SU-DHL-6 (cell line): ENCODE measurements at regions not wholly inside any gene's neighbourhood (a gene's known extent, or its start where the extent isn't known, plus 50 kb on each side); places are given as distances from the start of the nearest gene placed in this dataset.

Source experiments
- H2AFZ ChIP-seq: fragments of 200-600 bp; sonication (generic); 2 replicates; pipeline ENCODE4 v1.6.1; 2014; ENCODE audit warnings: low read depth, mild to moderate bottlenecking, moderate library complexity, mixed read lengths, antibody characterized with exemption, low read length; ENCODE audit not compliant: severe bottlenecking
- H3F3A ChIP-seq: fragments of 200-600 bp; shearing (Covaris generic); 2 replicates; pipeline ENCODE4 v1.6.0; 2016; ENCODE audit warnings: antibody characterized with exemption, mild to moderate bottlenecking; ENCODE audit not compliant: insufficient read depth
- H3K27ac ChIP-seq: fragments of 200-600 bp; sonication (generic); 2 replicates; pipeline ENCODE4 v1.5.1; 2016; ENCODE audit warnings: low read depth, mild to moderate bottlenecking, low read length, moderate library complexity, mixed read lengths
- H3K27me3 ChIP-seq: fragments of 200-600 bp; sonication (generic), shearing (Covaris generic); 2 replicates; pipeline ENCODE4 v1.6.0; 2014; ENCODE audit warnings: mild to moderate bottlenecking, low read length
- H3K36me3 ChIP-seq: fragments of 200-600 bp; sonication (generic); 2 replicates; pipeline ENCODE4 v1.6.1; 2014; ENCODE audit warnings: mild to moderate bottlenecking, low read length, mixed read lengths
- H3K4me2 ChIP-seq: fragments of 300-600, 200-600 bp; shearing (Covaris generic), sonication (generic); 2 replicates; pipeline ENCODE4 v1.6.0; 2014; ENCODE audit warnings: low read length, low read depth, mild to moderate bottlenecking; ENCODE audit not compliant: poor library complexity, severe bottlenecking
- H3K4me3 ChIP-seq: fragments of 200-600 bp; sonication (generic); 2 replicates; pipeline ENCODE4 v1.5.1; 2014; ENCODE audit warnings: antibody characterized with exemption, low read length, mild to moderate bottlenecking, mixed read lengths; ENCODE audit not compliant: insufficient read depth, poor library complexity, severe bottlenecking
- H3K79me2 ChIP-seq: fragments of 200-600 bp; sonication (generic); 2 replicates; pipeline ENCODE4 v1.6.1; 2014; ENCODE audit warnings: mild to moderate bottlenecking, low read length, moderate library complexity; ENCODE audit not compliant: insufficient read depth
- H3K9ac ChIP-seq: fragments of 200-600 bp; sonication (generic); 2 replicates; pipeline ENCODE4 v1.7.0; 2014; ENCODE audit warnings: mild to moderate bottlenecking, low read length
- H3K9me2 ChIP-seq: fragments of 200-600 bp; sonication (generic); replicated peaks from 2 replicates; pipeline ENCODE4 v1.6.1; 2014; ENCODE audit warnings: low read length; ENCODE audit not compliant: insufficient read depth
- H3K9me3 ChIP-seq: fragments of 200-600 bp; sonication (generic); 2 replicates; pipeline ENCODE4 v1.6.1; 2014; ENCODE audit warnings: low read length, mixed read lengths; ENCODE audit not compliant: insufficient read depth
- H4K20me1 ChIP-seq: fragments of 200-600 bp; sonication (generic); 2 replicates; pipeline ENCODE4 v1.6.1; 2014; ENCODE audit warnings: low read depth, mild to moderate bottlenecking, antibody characterized with exemption, low read length, moderate library complexity, mixed read lengths
- EZH2phosphoT487 ChIP-seq: fragments of 200-600 bp; sonication (generic), shearing (Covaris generic); conservative IDR thresholded peaks from 2 replicates; pipeline ENCODE4 v1.6.1; 2018; ENCODE audit warnings: mild to moderate bottlenecking, antibody characterized with exemption, low read length, moderate library complexity, mixed read lengths
- TF ChIP-seq, protein P1 (sequence below): fragments of 200-600 bp; sonication (generic); IDR thresholded peaks from one replicate; pipeline ENCODE4 v1.5.1; 2017; ENCODE audit warnings: antibody characterized with exemption, mild to moderate bottlenecking, low read length, moderate library complexity; ENCODE audit not compliant: insufficient read depth, poor library complexity, severe bottlenecking

- Histone ChIP-seq H2AFZ (no peak overlapping the region), H3K9ac (no peak overlapping the region), H3K4me2 (no peak overlapping the region), H4K20me1 (no peaks in the 10 kb centered on the region), H3K9me3 (no peaks in the 10 kb centered on the region), H3K9me2 (no peaks in the 10 kb centered on the region; the same call in 1 of the 2 replicates), H3K79me2 (no peaks in the 10 kb centered on the region), H3K27me3 (no peaks in the 10 kb centered on the region), H3F3A (no peaks in the 10 kb centered on the region), H3K36me3 (no peaks in the 10 kb centered on the region), H3K27ac (no peak overlapping the region), H3K4me3 (no peak overlapping the region)
- TF ChIP-seq, protein P1, sequence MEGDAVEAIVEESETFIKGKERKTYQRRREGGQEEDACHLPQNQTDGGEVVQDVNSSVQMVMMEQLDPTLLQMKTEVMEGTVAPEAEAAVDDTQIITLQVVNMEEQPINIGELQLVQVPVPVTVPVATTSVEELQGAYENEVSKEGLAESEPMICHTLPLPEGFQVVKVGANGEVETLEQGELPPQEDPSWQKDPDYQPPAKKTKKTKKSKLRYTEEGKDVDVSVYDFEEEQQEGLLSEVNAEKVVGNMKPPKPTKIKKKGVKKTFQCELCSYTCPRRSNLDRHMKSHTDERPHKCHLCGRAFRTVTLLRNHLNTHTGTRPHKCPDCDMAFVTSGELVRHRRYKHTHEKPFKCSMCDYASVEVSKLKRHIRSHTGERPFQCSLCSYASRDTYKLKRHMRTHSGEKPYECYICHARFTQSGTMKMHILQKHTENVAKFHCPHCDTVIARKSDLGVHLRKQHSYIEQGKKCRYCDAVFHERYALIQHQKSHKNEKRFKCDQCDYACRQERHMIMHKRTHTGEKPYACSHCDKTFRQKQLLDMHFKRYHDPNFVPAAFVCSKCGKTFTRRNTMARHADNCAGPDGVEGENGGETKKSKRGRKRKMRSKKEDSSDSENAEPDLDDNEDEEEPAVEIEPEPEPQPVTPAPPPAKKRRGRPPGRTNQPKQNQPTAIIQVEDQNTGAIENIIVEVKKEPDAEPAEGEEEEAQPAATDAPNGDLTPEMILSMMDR: no peak
- TF ChIP-seq EZH2phosphoT487: no peak
Measured at GRCh38 chr14:84064316-84065125, 1465.4 kb upstream of the FLRT2 start.

DNA sequence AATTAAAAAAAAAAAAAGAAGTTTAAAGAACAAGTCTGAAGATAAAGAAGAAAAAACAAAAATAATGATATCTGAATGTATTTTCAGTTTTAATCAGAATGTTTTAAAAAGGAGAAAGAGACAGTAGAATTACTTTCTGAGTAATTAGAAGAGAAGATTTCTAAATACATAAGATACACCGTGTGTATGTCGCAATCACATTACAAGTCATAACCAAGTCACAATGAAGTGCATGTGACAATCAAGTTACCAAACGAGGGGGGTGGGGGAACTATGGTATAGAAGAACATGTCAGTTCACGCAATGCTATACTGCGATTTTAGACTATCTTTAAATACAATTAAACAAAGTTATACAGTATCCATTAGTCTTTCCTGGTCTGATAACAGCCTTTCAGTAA is 1464.1 kb upstream of the FLRT2 start:
- Histone ChIP-seq H3K9ac (no peak overlapping the region), H2AFZ (no peak overlapping the region), H3K27me3 (no peaks in the 10 kb centered on the region), H3K9me3 (no peaks in the 10 kb centered on the region), H3F3A (no peaks in the 10 kb centered on the region), H3K4me2 (no peak overlapping the region), H4K20me1 (no peaks in the 10 kb centered on the region), H3K4me3 (no peak overlapping the region), H3K9me2 (no peaks in the 10 kb centered on the region; the same call in 1 of the 2 replicates), H3K27ac (no peak overlapping the region), H3K36me3 (no peaks in the 10 kb centered on the region), H3K79me2 (no peaks in the 10 kb centered on the region)
- TF ChIP-seq EZH2phosphoT487: no peak
- TF ChIP-seq, protein P1: no peak

DNA sequence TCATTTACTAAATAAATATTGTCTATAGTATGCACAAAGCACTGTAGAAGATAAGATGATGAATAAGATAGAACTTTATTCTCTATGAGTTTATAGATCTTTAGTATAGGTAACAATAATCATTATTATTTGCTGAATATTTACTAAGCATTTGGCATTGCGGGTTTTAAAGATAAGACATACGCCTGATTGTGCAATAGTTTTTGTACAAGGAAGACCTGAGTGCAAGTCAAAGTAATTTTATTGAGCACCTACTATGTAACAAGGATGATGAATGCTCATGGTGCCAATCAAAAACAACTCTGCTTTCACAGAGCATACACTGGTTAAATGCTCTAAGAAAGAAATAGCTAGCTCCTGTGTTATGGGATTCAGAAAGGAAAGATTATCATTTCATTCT is 1461.7 kb upstream of the FLRT2 start:
- no peaks in the 10 kb centered on the region for H3K9me2 ChIP-seq
- H3F3A ChIP-seq: no peaks in the 10 kb centered on the region
- no peak overlapping the region for H3K4me3 ChIP-seq
- H3K4me2 ChIP-seq: no peak overlapping the region
- no peaks in the 10 kb centered on the region for H3K79me2 ChIP-seq
- no peak overlapping the region for H3K9ac ChIP-seq
- H3K9me3 ChIP-seq: no peaks in the 10 kb centered on the region
- H3K27me3 ChIP-seq: no peaks in the 10 kb centered on the region
- TF ChIP-seq EZH2phosphoT487: no peak
- TF ChIP-seq, protein P1: no peak
- H3K27ac ChIP-seq: no peak overlapping the region
- no peaks in the 10 kb centered on the region for H4K20me1 ChIP-seq
- no peaks in the 10 kb centered on the region for H3K36me3 ChIP-seq
- no peak overlapping the region for H2AFZ ChIP-seq
